Neural crest cell (in vitro differentiated cells): ENCODE measurements at regions not wholly inside any gene's neighbourhood (a gene's known extent, or its start where the extent isn't known, plus 50 kb on each side); places are given as distances from the start of the nearest gene placed in this dataset.
"Not testable (repeated sequence)": the region's sequence is repeated elsewhere in the genome, so short reads cannot be mapped to it uniquely, and the experiment has no call there.

Source experiments
- DNase-seq: peaks from one replicate; pipeline ENCODE4 v3.0.0; 2021; ENCODE audit warnings: low read depth, mixed read lengths, low spot score
- H3K27ac Mint-ChIP-seq: one replicate; pipeline ENCODE4 v1.8.0; 2021; ENCODE audit warnings: mild to moderate bottlenecking, mixed read lengths; ENCODE audit not compliant: unreplicated experiment
- H3K27me3 Mint-ChIP-seq: 2 replicates; pipeline ENCODE4 v1.8.0; 2021; ENCODE audit warnings: low read depth, mild to moderate bottlenecking, mixed read lengths
- H3K36me3 Mint-ChIP-seq: 2 replicates; pipeline ENCODE4 v1.8.0; 2021; ENCODE audit warnings: low read depth, mild to moderate bottlenecking, mixed read lengths
- H3K4me1 Mint-ChIP-seq: 2 replicates; pipeline ENCODE4 v1.8.0; 2021; ENCODE audit warnings: mixed read lengths
- H3K4me3 Mint-ChIP-seq: one replicate; pipeline ENCODE4 v1.8.0; 2021; ENCODE audit warnings: mild to moderate bottlenecking, mixed read lengths
- H3K9me3 Mint-ChIP-seq: 2 replicates; pipeline ENCODE4 v1.8.0; 2021; ENCODE audit warnings: mixed read lengths
- TF ChIP-seq, protein P1 (sequence below): fragments of 200-600 bp; sonication (generic); conservative IDR thresholded peaks from 2 replicates; pipeline ENCODE4 v1.5.0; 2021; ENCODE audit warnings: antibody characterized with exemption, mild to moderate bottlenecking

DNA sequence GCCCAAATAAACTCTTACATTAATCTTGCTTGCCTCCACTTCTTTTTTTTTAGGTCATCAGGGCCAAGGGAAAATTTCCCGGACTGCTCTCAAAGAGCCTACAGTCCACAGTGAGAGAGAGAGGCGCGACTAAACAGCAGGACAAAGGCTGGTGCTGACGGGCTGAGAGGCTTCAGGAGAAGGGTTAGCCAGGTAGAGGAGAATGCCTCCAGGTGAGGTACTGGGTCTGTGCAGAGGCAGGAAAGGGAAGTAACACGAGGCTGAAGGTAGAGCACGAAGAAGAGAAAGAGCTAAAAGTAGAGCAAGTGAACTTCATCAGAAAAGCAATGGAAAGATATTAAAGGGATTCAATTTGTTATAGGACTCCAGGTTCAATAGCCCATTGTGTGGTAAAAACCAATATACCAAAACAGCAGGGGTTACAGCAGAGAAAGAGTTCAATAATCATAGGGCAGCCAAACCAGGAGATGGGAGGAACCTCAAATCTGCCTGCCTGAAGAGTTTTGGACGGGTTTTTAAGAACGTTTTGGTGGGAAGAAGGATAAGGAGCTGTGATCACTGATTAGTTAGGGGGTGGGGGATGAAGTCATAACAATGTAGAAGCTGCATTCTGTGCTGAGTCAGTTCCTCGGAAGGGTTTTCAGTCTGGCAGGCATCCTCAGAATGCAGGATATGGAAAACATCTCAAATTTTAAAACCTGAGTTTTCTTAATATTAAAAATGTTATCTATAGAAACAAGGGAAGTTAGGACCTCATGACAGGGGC lies 171.5 kb downstream of the AKR1D1 start:
- TF ChIP-seq, protein P1, sequence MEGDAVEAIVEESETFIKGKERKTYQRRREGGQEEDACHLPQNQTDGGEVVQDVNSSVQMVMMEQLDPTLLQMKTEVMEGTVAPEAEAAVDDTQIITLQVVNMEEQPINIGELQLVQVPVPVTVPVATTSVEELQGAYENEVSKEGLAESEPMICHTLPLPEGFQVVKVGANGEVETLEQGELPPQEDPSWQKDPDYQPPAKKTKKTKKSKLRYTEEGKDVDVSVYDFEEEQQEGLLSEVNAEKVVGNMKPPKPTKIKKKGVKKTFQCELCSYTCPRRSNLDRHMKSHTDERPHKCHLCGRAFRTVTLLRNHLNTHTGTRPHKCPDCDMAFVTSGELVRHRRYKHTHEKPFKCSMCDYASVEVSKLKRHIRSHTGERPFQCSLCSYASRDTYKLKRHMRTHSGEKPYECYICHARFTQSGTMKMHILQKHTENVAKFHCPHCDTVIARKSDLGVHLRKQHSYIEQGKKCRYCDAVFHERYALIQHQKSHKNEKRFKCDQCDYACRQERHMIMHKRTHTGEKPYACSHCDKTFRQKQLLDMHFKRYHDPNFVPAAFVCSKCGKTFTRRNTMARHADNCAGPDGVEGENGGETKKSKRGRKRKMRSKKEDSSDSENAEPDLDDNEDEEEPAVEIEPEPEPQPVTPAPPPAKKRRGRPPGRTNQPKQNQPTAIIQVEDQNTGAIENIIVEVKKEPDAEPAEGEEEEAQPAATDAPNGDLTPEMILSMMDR, result no peak
- Mint-ChIP-seq H3K27ac (peak overlapping the region; percentile 86), H3K36me3 (peaks cover 5% of the 10 kb centered on the region), H3K4me1 (peaks cover 54% of the 10 kb centered on the region), H3K9me3 (peaks cover 10% of the 10 kb centered on the region), H3K4me3 (peak overlapping the region; percentile 18), H3K27me3 (no peaks in the 10 kb centered on the region)
- no peak for DNase-seq

DNA sequence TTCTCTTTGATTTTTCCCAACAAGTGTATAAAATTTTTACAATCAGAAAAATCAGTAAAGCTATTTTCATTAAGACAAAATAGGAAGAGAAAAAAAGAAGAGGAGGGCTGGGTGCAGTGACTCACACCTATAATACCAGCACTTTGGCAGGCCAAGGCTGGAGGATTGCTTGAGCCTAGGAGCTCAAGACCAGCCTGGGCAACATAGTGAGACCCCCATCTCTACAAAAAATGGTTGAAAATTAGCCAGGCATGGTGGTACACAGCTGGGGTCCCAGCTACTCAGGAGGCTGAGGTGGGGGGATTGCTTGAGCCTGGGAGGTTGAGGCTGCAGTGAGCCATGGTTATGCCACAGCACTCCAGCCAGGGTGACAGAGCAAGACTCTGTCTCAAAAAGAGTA lies 172.3 kb downstream of the AKR1D1 start:
- Mint-ChIP-seq H3K36me3 (peaks cover 11% of the 10 kb centered on the region), H3K4me1 (peaks cover 49% of the 10 kb centered on the region), H3K27ac (no peak overlapping the region), H3K27me3 (no peaks in the 10 kb centered on the region), H3K4me3 (no peak overlapping the region), H3K9me3 (peaks cover 16% of the 10 kb centered on the region)
- TF ChIP-seq, protein P1, result no peak
- DNase-seq, result no peak

DNA sequence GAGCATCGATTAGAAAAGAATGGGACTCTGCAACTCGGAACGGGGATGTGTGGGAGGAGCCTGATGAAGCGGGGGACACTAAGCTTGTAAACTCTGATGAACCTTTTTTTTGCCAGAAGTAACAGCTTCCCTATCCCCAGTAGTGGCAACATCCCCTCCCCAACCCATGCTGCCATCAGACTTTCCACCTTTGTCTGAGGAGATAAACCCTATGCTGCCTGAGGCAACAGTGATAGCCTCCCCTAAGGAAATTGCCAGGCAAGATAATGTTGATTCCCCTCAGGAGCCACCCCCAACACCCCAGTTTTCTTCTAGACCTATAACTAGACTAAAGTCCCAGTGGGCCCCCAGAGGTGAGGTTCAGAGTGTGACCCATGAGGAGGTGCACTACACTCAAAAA lies 173.7 kb downstream of the AKR1D1 start:
- no peak overlapping the region for H3K4me3 Mint-ChIP-seq
- H3K9me3 Mint-ChIP-seq, result peaks cover 20% of the 10 kb centered on the region
- H3K27me3 Mint-ChIP-seq, result no peaks in the 10 kb centered on the region
- no peak overlapping the region for H3K27ac Mint-ChIP-seq
- TF ChIP-seq, protein P1, result no peak
- peaks cover 37% of the 10 kb centered on the region for H3K4me1 Mint-ChIP-seq
- DNase-seq, result no peak
- H3K36me3 Mint-ChIP-seq, result peaks cover 11% of the 10 kb centered on the region

DNA sequence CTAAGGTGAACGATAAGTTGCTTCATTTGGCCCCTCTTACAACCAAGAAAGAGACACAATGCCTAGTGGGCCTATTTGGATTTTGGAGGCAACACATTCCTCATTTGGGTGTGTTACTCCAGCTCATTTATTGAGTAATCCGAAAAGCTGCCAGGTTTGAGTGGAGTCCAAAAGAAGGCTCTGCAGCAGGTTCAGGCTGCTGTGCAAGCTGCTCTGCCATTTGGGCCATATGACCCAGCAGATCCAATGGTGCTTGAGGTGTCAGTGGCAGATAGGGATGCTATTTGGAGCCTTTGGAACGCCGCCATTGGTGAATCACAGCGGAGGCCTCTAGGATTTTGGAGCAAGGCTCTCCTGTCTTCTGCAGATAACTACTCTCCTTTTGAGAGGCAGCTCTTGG lies 176.4 kb downstream of the AKR1D1 start:
- H3K4me3 Mint-ChIP-seq, H3K27me3 Mint-ChIP-seq, H3K27ac Mint-ChIP-seq, DNase-seq: not testable (repeated sequence)
- H3K4me1 Mint-ChIP-seq, result peaks cover 11% of the 10 kb centered on the region
- peaks cover 25% of the 10 kb centered on the region for H3K9me3 Mint-ChIP-seq
- H3K36me3 Mint-ChIP-seq, result peaks cover 13% of the 10 kb centered on the region

DNA sequence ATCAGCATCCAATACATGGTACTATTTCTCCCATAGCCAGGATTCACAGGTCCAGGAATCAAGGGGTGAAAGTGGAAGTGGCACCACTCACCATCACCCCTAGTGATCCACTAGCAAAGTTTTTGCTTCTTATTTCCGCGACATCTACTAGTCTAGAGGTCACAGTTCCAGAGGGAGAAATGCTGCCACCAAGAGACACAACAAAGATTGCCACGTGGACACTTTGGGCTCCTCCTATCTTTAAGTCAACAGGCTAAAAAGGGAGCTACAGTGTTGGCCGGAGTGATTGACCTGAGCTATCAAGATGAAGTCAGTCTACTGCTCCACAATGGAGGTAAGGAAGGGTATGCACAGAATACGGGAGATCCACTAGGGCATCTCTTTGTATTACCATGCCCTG lies 178.2 kb downstream of the AKR1D1 start:
- no peaks in the 10 kb centered on the region for H3K27me3 Mint-ChIP-seq
- H3K4me1 Mint-ChIP-seq, result peaks cover 19% of the 10 kb centered on the region
- no peak overlapping the region for H3K4me3 Mint-ChIP-seq
- H3K27ac Mint-ChIP-seq, result no peak overlapping the region
- peaks cover 11% of the 10 kb centered on the region for H3K36me3 Mint-ChIP-seq
- DNase-seq, result no peak
- peaks cover 26% of the 10 kb centered on the region for H3K9me3 Mint-ChIP-seq
- TF ChIP-seq, protein P1, result no peak

DNA sequence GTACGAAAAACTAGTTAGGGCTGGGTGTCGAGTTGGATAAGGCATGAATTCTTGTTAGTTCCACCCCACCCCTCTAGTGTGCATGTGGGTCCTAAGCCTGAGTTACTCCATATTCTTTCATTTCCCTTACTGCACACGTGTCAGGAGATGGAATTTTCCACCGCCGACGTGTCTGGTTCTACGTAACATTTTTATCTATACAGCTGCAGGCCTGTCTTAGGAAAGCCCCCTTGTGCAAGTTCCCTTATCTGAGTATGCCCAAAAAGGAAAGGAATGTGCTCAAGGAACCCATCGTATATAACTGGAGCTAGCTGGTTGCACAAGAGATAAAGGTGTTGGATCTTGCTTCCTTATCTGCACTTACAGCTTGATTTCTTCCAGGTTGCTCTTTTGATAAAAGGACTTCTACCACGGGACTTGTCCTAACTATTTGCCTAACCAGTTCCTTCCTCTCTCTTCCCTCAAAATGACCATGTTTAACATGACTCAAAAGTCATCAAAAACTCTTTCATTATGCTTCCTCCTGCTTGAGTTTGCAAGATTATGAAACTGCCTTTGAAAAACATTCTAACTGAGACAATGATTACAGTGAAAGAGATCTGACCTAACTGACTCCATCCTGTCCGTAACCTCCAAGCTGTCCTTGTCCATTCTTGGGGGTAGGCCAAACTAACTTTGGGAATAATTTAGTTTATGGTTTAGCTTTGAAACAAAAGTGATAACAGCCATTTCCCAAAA lies 181.4 kb downstream of the AKR1D1 start:
- Mint-ChIP-seq H3K27ac (no peak overlapping the region), H3K36me3 (peaks cover 11% of the 10 kb centered on the region), H3K4me3 (no peak overlapping the region), H3K4me1 (peaks cover 17% of the 10 kb centered on the region), H3K27me3 (no peaks in the 10 kb centered on the region), H3K9me3 (peaks cover 33% of the 10 kb centered on the region)
- TF ChIP-seq, protein P1, result no peak
- no peak for DNase-seq
